H9 (cell line): ENCODE measurements at regions not wholly inside any gene's neighbourhood (a gene's known extent, or its start where the extent isn't known, plus 50 kb on each side); places are given as distances from the start of the nearest gene placed in this dataset.

ENCODE experiments used
- DNase-seq: peaks from one replicate; pipeline ENCODE4 v3.0.0-alpha.2; 2017
- H2AFZ ChIP-seq: one replicate; pipeline ENCODE4 v1.6.1; 2013; ENCODE audit warnings: mild to moderate bottlenecking, low read length, control low read depth, moderate library complexity
- H2AK5ac ChIP-seq: 2 replicates; pipeline ENCODE4 v1.6.1; 2013; ENCODE audit warnings: low read length, control low read depth, mixed read lengths; ENCODE audit not compliant: insufficient read length
- H2BK120ac ChIP-seq: one replicate; pipeline ENCODE4 v1.6.1; 2013; ENCODE audit warnings: low read depth, mild to moderate bottlenecking, low read length, control low read depth, inconsistent platforms; ENCODE audit not compliant: poor library complexity, severe bottlenecking
- H2BK12ac ChIP-seq: 2 replicates; pipeline ENCODE4 v1.6.1; 2013; ENCODE audit warnings: low read length, control low read depth, mixed read lengths, low read depth; ENCODE audit not compliant: insufficient read length
- H2BK15ac ChIP-seq: 2 replicates; pipeline ENCODE4 v1.6.1; 2013; ENCODE audit warnings: low read depth, low read length, control low read depth
- H2BK20ac ChIP-seq: one replicate; pipeline ENCODE4 v1.6.1; 2013; ENCODE audit warnings: low read depth, mild to moderate bottlenecking, low read length, control low read depth, inconsistent platforms; ENCODE audit not compliant: poor library complexity, severe bottlenecking
- H2BK5ac ChIP-seq: 2 replicates; pipeline ENCODE4 v1.6.1; 2013; ENCODE audit warnings: low read length, control low read depth, mixed read lengths; ENCODE audit not compliant: insufficient read length
- H3K14ac ChIP-seq: 2 replicates; pipeline ENCODE4 v1.6.1; 2013; ENCODE audit warnings: low read length, control low read depth; ENCODE audit not compliant: insufficient read depth
- H3K18ac ChIP-seq: 2 replicates; pipeline ENCODE4 v1.6.1; 2013; ENCODE audit warnings: low read depth, mild to moderate bottlenecking, mixed read lengths, low read length, control low read depth; ENCODE audit not compliant: insufficient read length
- H3K23ac ChIP-seq: 2 replicates; pipeline ENCODE4 v1.6.1; 2013; ENCODE audit warnings: low read length, control low read depth, mixed read lengths, low read depth; ENCODE audit not compliant: insufficient read length
- H3K23me2 ChIP-seq: 2 replicates; pipeline ENCODE4 v1.6.1; 2013; ENCODE audit warnings: low read depth, mild to moderate bottlenecking, mixed read lengths, low read length, control low read depth; ENCODE audit not compliant: insufficient read length, poor library complexity, severe bottlenecking
- H3K27ac ChIP-seq: 2 replicates; pipeline ENCODE4 v1.5.1; 2013; ENCODE audit warnings: low read length, control low read depth, mixed read lengths, low read depth; ENCODE audit not compliant: insufficient read length
- H3K27me3 ChIP-seq: 2 replicates; pipeline ENCODE4 v1.6.1; 2013; ENCODE audit warnings: low read length, control low read depth, inconsistent platforms; ENCODE audit not compliant: insufficient read depth
- H3K4ac ChIP-seq: 2 replicates; pipeline ENCODE4 v1.6.1; 2013; ENCODE audit warnings: low read depth, mild to moderate bottlenecking, control low read depth, inconsistent platforms, low read length, moderate library complexity
- H3K4me1 ChIP-seq: 2 replicates; pipeline ENCODE4 v1.6.1; 2013; ENCODE audit warnings: low read length, control low read depth, inconsistent platforms; ENCODE audit not compliant: insufficient read depth
- H3K4me2 ChIP-seq: 2 replicates; pipeline ENCODE4 v1.6.1; 2013; ENCODE audit warnings: low read length, control low read depth, mixed read lengths; ENCODE audit not compliant: insufficient read length, insufficient read depth
- H3K56ac ChIP-seq: 2 replicates; pipeline ENCODE4 v1.6.1; 2013; ENCODE audit warnings: low read depth, mild to moderate bottlenecking, mixed read lengths, low read length, control low read depth; ENCODE audit not compliant: insufficient read length
- H3K79me1 ChIP-seq: 2 replicates; pipeline ENCODE4 v1.6.1; 2013; ENCODE audit warnings: low read depth, mild to moderate bottlenecking, moderate library complexity, low read length, control low read depth, inconsistent platforms; ENCODE audit not compliant: insufficient read depth, poor library complexity, severe bottlenecking
- H3K79me2 ChIP-seq: 2 replicates; pipeline ENCODE4 v1.6.1; 2013; ENCODE audit warnings: low read length, control low read depth, inconsistent platforms; ENCODE audit not compliant: insufficient read depth
- H3K9ac ChIP-seq: 2 replicates; pipeline ENCODE4 v1.6.1; 2013; ENCODE audit warnings: low read length, control low read depth, mixed read lengths; ENCODE audit not compliant: insufficient read length; ENCODE audit errors: extremely low read depth
- H3K9me3 ChIP-seq: one replicate; pipeline ENCODE4 v1.6.1; 2013; ENCODE audit warnings: low read depth, low read length, inconsistent platforms; ENCODE audit not compliant: control insufficient read depth
- H3T11ph ChIP-seq: one replicate; pipeline ENCODE4 v1.6.1; 2013; ENCODE audit warnings: mild to moderate bottlenecking, low read length, control low read depth, inconsistent platforms
- H4K20me1 ChIP-seq: one replicate; pipeline ENCODE4 v1.6.1; 2013; ENCODE audit not compliant: control insufficient read depth, insufficient read length, insufficient read depth
- H4K5ac ChIP-seq: 2 replicates; pipeline ENCODE4 v1.6.1; 2013; ENCODE audit warnings: low read depth, mild to moderate bottlenecking, mixed read lengths, low read length, control low read depth; ENCODE audit not compliant: insufficient read length
- H4K8ac ChIP-seq: replicated peaks from 2 replicates; pipeline ENCODE4 v1.6.1; 2013; ENCODE audit warnings: low read length, control low read depth, mixed read lengths, low read depth; ENCODE audit not compliant: insufficient read length
- H4K91ac ChIP-seq: 2 replicates; pipeline ENCODE4 v1.6.1; 2013; ENCODE audit warnings: low read depth, mild to moderate bottlenecking, moderate library complexity, mixed read lengths, low read length, control low read depth; ENCODE audit not compliant: insufficient read length
- H3K27ac Mint-ChIP-seq, 3 experiments: 2 replicates in 2 of 3; 3 replicates in 1 of 3; pipeline ENCODE4 v1.8.0; 2020 to 2021; ENCODE audit warnings: mixed read lengths in 3 of 3, mild to moderate bottlenecking in 1 of 3, moderate library complexity in 1 of 3
- H3K27me3 Mint-ChIP-seq: 2 replicates; pipeline ENCODE4 v1.8.0; 2021; ENCODE audit warnings: low read depth, mild to moderate bottlenecking, moderate library complexity, mixed read lengths
- H3K36me3 Mint-ChIP-seq, 3 experiments: 2 replicates in 2 of 3; 3 replicates in 1 of 3; pipeline ENCODE4 v1.8.0; 2020 to 2021; ENCODE audit warnings: low read depth in 3 of 3, mixed read lengths in 3 of 3; ENCODE audit not compliant: insufficient read depth in 1 of 3
- H3K4me1 Mint-ChIP-seq, 2 experiments: 2 replicates each; pipeline ENCODE4 v1.8.0; 2020; ENCODE audit warnings: mixed read lengths in 2 of 2
- H3K4me3 Mint-ChIP-seq, 2 experiments: 2 replicates in 1 of 2; 3 replicates in 1 of 2; pipeline ENCODE4 v1.8.0; 2020 to 2021; ENCODE audit warnings: mild to moderate bottlenecking in 2 of 2, mixed read lengths in 2 of 2, moderate library complexity in 1 of 2
- H3K9me3 Mint-ChIP-seq, 2 experiments: 2 replicates in 1 of 2; 3 replicates in 1 of 2; pipeline ENCODE4 v1.8.0; 2020; ENCODE audit warnings: mild to moderate bottlenecking in 2 of 2, mixed read lengths in 2 of 2, moderate library complexity in 1 of 2
- TF ChIP-seq, protein P1 (sequence below): fragments of 200-600 bp; sonication (generic); conservative IDR thresholded peaks from 3 replicates; pipeline ENCODE4 v1.8.0; 2021; ENCODE audit warnings: antibody characterized with exemption, mild to moderate bottlenecking

DNA sequence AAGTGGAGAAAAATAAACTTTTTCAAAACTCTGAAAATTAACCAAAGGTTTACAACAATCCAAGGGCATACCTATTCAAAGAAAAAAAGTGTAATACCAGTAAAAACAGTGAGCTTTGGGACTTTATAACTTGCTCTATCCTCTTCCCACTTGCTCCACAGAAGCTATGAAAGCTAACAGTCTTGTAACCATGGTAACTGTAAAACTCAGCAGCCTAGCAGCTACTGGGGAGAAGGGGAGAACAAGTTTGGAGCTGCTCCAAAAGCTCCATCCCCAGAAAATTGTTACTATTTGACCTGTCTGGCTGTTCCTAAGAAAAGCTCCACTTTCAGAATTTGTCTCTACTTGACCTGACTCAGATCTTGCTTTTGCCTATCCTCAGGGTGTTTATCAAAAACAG, 191.5 kb downstream of the OTUD1 start:
- H3K23ac ChIP-seq: no peak overlapping the region
- H4K5ac ChIP-seq: no peak overlapping the region
- Mint-ChIP-seq H3K9me3 (peaks cover 2 to 6% of the 10 kb centered on the region in 2 experiments; a peak in 3 of 5 replicates), H3K27me3 (no peaks in the 10 kb centered on the region), H3K4me3 (no peak overlapping the region), H3K4me1 (peaks cover 8 to 9% of the 10 kb centered on the region in 2 experiments), H3K36me3 (0 out of 7 replicates have a peak, but pooled peaks cover 0 to 2% (median 0%) of the 10 kb centered on the region in 3 experiments), H3K27ac (0 out of 7 replicates have a peak overlapping the region, but pooled peaks of 1 of the 3 experiments have one; percentile 62)
- no peak overlapping the region for H4K8ac ChIP-seq
- H2AFZ ChIP-seq: no peak overlapping the region
- no peak overlapping the region for H3K9ac ChIP-seq
- H3K4me2 ChIP-seq: no peak overlapping the region
- H3K4me1 ChIP-seq: no peaks in the 10 kb centered on the region
- no peak overlapping the region for H2BK120ac ChIP-seq
- TF ChIP-seq, protein P1, sequence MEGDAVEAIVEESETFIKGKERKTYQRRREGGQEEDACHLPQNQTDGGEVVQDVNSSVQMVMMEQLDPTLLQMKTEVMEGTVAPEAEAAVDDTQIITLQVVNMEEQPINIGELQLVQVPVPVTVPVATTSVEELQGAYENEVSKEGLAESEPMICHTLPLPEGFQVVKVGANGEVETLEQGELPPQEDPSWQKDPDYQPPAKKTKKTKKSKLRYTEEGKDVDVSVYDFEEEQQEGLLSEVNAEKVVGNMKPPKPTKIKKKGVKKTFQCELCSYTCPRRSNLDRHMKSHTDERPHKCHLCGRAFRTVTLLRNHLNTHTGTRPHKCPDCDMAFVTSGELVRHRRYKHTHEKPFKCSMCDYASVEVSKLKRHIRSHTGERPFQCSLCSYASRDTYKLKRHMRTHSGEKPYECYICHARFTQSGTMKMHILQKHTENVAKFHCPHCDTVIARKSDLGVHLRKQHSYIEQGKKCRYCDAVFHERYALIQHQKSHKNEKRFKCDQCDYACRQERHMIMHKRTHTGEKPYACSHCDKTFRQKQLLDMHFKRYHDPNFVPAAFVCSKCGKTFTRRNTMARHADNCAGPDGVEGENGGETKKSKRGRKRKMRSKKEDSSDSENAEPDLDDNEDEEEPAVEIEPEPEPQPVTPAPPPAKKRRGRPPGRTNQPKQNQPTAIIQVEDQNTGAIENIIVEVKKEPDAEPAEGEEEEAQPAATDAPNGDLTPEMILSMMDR: no peak
- H3K4ac ChIP-seq: no peak overlapping the region
- H2BK15ac ChIP-seq: no peak overlapping the region
- no peak overlapping the region for H2BK5ac ChIP-seq
- H3K27ac ChIP-seq: no peak overlapping the region
- no peaks in the 10 kb centered on the region for H3K9me3 ChIP-seq
- H3T11ph ChIP-seq: no peak overlapping the region
- no peak overlapping the region for H3K14ac ChIP-seq
- no peaks in the 10 kb centered on the region for H3K23me2 ChIP-seq
- no peak overlapping the region for H2BK12ac ChIP-seq
- no peaks in the 10 kb centered on the region for H4K20me1 ChIP-seq
- H2BK20ac ChIP-seq: no peak overlapping the region
- no peaks in the 10 kb centered on the region for H3K79me2 ChIP-seq
- no peaks in the 10 kb centered on the region for H3K27me3 ChIP-seq
- no peak overlapping the region for H4K91ac ChIP-seq
- H2AK5ac ChIP-seq: no peak overlapping the region
- no peak overlapping the region for H3K56ac ChIP-seq
- no peak for DNase-seq
- H3K79me1 ChIP-seq: no peaks in the 10 kb centered on the region
- H3K18ac ChIP-seq: no peak overlapping the region
